GM19238 (cell line): ENCODE measurements at regions not wholly inside any gene's neighbourhood (a gene's known extent, or its start where the extent isn't known, plus 50 kb on each side); places are given as distances from the start of the nearest gene placed in this dataset.

Experiments
- DNase-seq: peaks from one replicate; pipeline ENCODE4 v3.0.0; 2011; ENCODE audit warnings: low spot score; ENCODE audit not compliant: insufficient read length

DNA sequence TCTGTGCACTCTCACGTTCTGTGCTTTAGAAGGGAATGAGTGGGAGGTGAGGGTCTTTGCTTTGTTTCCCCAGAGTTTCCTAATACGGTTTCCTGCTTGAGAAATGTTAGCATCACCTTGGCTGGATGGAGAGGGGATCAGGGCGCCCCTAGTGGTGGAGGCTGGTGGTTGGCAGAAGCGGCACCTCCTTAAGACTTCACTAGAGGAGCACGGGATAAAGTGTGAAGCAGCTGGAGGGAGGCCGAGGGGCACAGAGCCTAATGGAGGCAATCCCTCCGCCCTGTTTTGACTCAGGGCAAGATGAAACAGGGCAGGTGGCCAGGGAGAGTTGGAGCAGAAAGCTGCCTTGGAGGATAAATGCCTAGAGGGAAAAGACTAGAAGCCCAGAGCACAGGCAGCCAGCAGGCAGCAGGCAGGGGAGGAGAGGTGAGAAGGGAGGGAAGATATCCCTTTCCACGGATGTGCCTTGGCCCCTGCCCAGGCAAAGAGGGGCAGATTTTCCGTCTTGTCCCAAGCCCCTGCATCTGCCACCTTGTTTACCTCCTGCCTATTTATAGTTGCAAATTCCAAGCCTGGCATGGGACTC is 56.0 kb upstream of the BTRC start:
- peak; percentile 67 for DNase-seq

DNA sequence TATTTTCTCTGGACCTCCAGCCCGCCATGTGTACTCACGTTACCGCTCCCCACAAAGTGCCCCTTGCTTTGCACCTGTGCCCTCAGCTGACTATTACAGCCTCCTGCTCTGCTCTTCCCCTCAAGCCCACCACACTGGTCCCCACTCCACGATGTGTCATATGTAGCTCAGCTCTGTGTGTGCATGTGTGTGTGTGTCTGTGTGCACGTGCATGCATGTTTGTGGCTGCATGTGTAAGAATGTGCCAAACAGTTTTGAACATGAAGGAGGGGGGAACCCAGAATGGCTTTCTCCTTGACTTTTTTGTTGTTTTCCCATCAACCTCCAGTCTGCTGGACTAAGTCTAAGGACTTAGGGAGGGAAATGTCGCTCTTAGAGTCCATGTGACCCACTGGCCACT is 54.8 kb upstream of the BTRC start:
- DNase-seq, result no peak

DNA sequence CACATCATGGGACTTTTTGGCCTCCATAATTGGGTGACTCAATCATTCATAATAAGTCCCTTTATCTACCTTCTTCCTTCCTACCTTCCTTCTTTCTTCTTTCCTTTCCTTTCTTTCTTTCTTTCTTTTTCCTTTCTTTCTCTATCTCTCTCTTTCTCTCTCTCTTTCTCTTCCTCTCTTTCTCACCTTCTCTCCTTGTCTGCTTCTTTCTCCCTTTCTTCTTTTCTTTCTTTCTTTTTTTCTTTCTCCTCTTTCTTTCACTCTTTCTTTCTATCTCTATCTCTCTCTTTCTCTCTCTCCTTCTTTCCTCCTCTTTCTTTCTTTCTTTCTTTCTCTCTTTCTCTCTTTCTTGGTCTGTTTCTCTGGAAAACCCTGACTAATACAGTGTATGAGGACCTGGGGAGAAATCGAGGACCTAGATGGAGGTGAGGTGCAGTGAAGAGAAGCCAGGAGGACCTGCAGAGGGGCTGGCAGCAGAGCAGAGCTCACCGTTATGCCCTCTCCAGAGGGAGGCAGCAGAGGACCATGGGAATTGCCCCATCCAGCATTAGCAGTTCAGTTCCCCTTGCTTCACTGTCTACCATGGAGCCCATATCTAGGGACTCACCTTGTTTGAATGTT is 52.7 kb upstream of the BTRC start:
- DNase-seq, result no peak

DNA sequence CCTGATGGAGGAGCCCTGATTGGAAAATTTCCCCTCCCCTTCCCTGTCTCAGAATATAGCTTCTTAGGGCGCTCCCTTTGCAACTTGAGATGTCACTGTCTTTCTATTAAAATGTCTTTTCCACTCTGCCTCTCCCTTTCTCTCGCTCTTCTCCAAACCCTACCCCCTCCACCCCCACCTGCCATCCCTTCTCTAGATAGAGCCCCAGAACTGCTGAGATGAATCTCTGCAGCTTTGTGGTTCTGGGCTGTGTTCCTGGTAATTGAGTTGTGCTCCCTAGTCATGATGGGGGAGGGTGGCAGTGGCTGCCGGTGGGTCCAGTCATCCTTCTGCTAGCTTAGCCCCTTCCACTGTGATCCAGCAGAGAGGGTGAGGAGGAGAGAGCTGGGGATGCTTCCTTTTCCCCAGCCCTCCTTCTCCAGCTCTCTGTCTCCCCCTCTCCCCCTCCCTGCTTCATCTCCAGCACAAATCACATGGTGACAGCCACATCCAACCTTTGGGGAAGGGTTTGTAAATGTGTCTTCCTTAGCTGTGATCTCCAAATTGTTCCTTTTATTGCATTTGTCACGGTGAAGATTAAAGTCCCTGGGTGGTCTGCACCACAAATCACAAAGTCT is 50.8 kb upstream of the BTRC start:
- DNase-seq, result no peak
